ENCODE measurements at regions not wholly inside any gene's neighbourhood (a gene's known extent, or its start where the extent isn't known, plus 50 kb on each side); places are given as distances from the start of the nearest gene placed in this dataset.

DNA sequence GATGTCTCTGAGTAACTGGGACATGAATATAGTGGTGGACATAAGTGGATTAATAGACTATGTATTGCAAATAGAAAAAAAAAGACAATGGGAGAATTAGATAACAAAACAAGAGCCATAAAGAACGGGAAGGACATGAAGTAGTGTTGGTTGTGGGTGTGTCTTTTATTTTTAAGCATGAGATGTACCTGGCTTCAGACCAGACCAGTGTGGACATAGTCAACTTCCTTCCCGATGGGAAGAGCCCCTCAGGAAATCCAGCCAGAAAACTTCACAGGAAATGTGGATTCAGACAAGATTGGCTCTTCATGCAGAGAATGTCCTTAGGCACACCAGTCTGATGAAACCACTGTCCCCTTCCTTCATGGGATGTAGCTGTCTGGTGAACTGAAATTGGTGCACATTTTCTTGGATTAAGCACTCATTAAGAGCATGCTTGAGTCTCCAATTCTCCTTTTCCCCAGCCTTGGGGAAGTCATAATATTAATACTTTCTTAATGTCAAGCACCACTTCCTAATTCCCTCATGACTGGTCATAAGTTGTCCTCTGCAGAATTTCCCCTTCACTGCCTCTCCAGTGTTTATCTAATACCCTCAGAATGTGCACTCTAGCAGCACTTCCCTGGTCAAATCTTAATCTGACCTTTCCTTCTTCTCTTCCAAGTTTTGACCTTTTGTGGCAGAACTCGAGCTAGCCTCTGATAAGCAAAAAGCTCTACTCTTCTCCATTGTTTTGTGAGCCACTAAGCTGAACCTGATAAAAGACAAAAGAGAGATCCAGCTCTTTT is 350.6 kb upstream of the MAF start:
- Mint-ChIP-seq H3K27ac (ENCODE audit: unreplicated experiment) (no peak overlapping the region), H3K36me3 (ENCODE audit: low read depth, unreplicated experiment) (no peaks in the 10 kb centered on the region), H3K27me3 (ENCODE audit: unreplicated experiment) (no peaks in the 10 kb centered on the region), H3K4me3 (ENCODE audit: unreplicated experiment) (no peak overlapping the region), H3K9me3 (ENCODE audit: unreplicated experiment) (no peaks in the 10 kb centered on the region), H3K4me1 (ENCODE audit: unreplicated experiment) (peaks cover 9% of the 10 kb centered on the region)
- no peak for DNase-seq (ENCODE audit: low spot score)
- TF ChIP-seq, protein P1, sequence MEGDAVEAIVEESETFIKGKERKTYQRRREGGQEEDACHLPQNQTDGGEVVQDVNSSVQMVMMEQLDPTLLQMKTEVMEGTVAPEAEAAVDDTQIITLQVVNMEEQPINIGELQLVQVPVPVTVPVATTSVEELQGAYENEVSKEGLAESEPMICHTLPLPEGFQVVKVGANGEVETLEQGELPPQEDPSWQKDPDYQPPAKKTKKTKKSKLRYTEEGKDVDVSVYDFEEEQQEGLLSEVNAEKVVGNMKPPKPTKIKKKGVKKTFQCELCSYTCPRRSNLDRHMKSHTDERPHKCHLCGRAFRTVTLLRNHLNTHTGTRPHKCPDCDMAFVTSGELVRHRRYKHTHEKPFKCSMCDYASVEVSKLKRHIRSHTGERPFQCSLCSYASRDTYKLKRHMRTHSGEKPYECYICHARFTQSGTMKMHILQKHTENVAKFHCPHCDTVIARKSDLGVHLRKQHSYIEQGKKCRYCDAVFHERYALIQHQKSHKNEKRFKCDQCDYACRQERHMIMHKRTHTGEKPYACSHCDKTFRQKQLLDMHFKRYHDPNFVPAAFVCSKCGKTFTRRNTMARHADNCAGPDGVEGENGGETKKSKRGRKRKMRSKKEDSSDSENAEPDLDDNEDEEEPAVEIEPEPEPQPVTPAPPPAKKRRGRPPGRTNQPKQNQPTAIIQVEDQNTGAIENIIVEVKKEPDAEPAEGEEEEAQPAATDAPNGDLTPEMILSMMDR (IDR thresholded peaks at IDR 0.05; ENCODE audit: unreplicated experiment) = no peak

DNA sequence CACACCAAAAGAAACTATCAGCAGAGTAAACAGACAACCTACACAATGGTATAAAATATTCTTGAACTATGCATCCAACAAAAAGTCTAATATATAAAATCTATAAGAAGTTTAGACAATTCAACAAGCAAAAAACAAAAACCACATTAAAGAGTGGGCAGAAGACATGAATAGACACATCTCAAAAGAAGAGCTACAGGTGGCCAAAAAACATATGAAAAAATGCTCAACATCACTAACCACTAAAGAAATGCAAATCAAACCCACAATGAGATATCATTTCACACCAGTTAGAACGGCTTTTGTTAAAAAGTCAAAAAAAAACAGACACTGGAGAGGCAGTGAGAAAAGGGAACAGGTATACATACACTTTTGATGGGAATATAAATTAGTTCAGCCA is 348.9 kb upstream of the MAF start:
- no peaks in the 10 kb centered on the region for H3K36me3 Mint-ChIP-seq (ENCODE audit: low read depth, unreplicated experiment)
- H3K4me3 Mint-ChIP-seq (ENCODE audit: unreplicated experiment) = no peak overlapping the region
- H3K27ac Mint-ChIP-seq (ENCODE audit: unreplicated experiment) = no peak overlapping the region
- TF ChIP-seq, protein P1 (IDR thresholded peaks at IDR 0.05; ENCODE audit: unreplicated experiment) = no peak
- H3K4me1 Mint-ChIP-seq (ENCODE audit: unreplicated experiment) = peaks cover 9% of the 10 kb centered on the region
- no peaks in the 10 kb centered on the region for H3K27me3 Mint-ChIP-seq (ENCODE audit: unreplicated experiment)
- no peaks in the 10 kb centered on the region for H3K9me3 Mint-ChIP-seq (ENCODE audit: unreplicated experiment)
- DNase-seq (ENCODE audit: low spot score) = no peak

DNA sequence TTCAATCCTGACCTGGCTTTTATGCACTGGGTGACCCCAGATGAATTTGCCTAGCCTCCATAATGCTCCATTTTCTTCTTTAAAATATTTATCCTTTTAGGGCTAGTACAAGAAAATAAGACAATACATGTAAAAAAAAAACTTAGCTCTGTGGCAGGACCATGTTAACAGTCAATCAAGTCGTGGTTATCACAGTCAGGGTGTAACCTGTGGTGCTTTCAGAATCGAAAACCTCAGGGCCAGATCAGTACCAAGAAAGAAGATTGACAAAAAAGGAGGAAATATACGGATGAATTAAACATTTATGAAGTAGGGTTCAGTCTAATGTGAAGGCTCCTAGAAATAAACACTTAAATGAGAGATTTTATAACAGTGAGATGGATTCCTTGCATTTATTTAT is 347.2 kb upstream of the MAF start:
- Mint-ChIP-seq H3K27me3 (ENCODE audit: unreplicated experiment) (no peaks in the 10 kb centered on the region), H3K4me3 (ENCODE audit: unreplicated experiment) (no peak overlapping the region), H3K4me1 (ENCODE audit: unreplicated experiment) (peaks cover 9% of the 10 kb centered on the region), H3K27ac (ENCODE audit: unreplicated experiment) (no peak overlapping the region), H3K9me3 (ENCODE audit: unreplicated experiment) (no peaks in the 10 kb centered on the region), H3K36me3 (ENCODE audit: low read depth, unreplicated experiment) (no peaks in the 10 kb centered on the region)
- TF ChIP-seq, protein P1 (IDR thresholded peaks at IDR 0.05; ENCODE audit: unreplicated experiment) = no peak
- DNase-seq (ENCODE audit: low spot score) = no peak

DNA sequence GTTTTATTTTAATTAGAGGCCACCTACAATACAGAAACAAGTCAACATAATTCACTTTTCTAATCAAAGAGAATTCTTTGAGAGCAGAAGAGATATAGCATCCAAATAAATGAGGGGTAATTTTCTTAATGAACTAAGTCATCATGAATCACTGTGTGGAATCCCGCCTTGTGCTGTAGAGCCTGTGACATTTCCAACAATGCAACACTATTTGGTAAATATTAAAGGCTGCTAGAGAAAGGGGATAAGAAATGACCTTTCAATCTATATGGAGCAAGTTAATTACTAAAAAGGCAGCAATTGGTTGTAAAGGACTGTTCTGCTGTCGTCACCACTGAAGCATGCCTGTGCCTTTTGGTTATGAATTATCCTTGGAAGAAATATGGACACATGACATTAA is 345.7 kb upstream of the MAF start:
- H3K27ac Mint-ChIP-seq (ENCODE audit: unreplicated experiment) = no peak overlapping the region
- H3K27me3 Mint-ChIP-seq (ENCODE audit: unreplicated experiment) = no peaks in the 10 kb centered on the region
- peaks cover 5% of the 10 kb centered on the region for H3K4me1 Mint-ChIP-seq (ENCODE audit: unreplicated experiment)
- DNase-seq (ENCODE audit: low spot score) = no peak
- no peak overlapping the region for H3K4me3 Mint-ChIP-seq (ENCODE audit: unreplicated experiment)
- H3K36me3 Mint-ChIP-seq (ENCODE audit: low read depth, unreplicated experiment) = no peaks in the 10 kb centered on the region
- H3K9me3 Mint-ChIP-seq (ENCODE audit: unreplicated experiment) = no peaks in the 10 kb centered on the region
- TF ChIP-seq, protein P1 (IDR thresholded peaks at IDR 0.05; ENCODE audit: unreplicated experiment) = no peak

DNA sequence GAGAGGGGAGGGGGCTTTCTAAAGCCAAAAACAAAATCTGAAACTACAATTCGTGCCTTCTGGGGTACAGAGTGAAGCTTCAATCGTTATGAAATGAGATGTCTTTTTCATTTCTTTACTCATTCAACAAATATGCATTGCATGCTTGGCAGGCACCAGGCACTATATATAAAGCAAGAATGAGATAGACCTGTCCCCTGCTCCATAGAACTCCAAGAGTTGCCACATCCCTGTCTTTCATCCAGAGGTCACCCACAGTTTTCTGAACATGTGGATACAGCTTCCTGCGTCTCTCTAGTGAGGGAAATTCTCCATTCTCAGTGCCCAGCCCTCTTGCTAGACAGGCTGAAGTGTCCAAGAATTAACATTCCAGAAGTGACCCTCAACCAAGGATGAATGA is 343.2 kb upstream of the MAF start:
- DNase-seq (ENCODE audit: low spot score) = no peak
- H3K4me1 Mint-ChIP-seq (ENCODE audit: unreplicated experiment) = no peaks in the 10 kb centered on the region
- H3K27me3 Mint-ChIP-seq (ENCODE audit: unreplicated experiment) = no peaks in the 10 kb centered on the region
- no peak overlapping the region for H3K4me3 Mint-ChIP-seq (ENCODE audit: unreplicated experiment)
- TF ChIP-seq, protein P1 (IDR thresholded peaks at IDR 0.05; ENCODE audit: unreplicated experiment) = no peak
- H3K27ac Mint-ChIP-seq (ENCODE audit: unreplicated experiment) = no peak overlapping the region
- H3K36me3 Mint-ChIP-seq (ENCODE audit: low read depth, unreplicated experiment) = no peaks in the 10 kb centered on the region
- no peaks in the 10 kb centered on the region for H3K9me3 Mint-ChIP-seq (ENCODE audit: unreplicated experiment)

Measured in endothelial cell (in vitro differentiated cells).